NCI-H2107 treated with DMSO at 0.1 percent for 48 hours (cell line): ENCODE measurements at regions not wholly inside any gene's neighbourhood (a gene's known extent, or its start where the extent isn't known, plus 50 kb on each side); places are given as distances from the start of the nearest gene placed in this dataset.

Experiments used
- DNase-seq: peaks from one replicate; lab custom pipeline; 2025; ENCODE audit not compliant: unreplicated experiment; lab: John Stamatoyannopoulos, UW

GRCh38 chr20:24790746-24791283, 158.3 kb upstream of the CST7 start:
- DNase-seq, result no peak

GRCh38 chr20:24791953-24792352, 157.1 kb upstream of the CST7 start:
- DNase-seq, result no peak

GRCh38 chr20:24792641-24793495, 156.2 kb upstream of the CST7 start:
- DNase-seq, result no peak

GRCh38 chr20:24795436-24795835, 153.6 kb upstream of the CST7 start:
- DNase-seq, result no peak

DNA sequence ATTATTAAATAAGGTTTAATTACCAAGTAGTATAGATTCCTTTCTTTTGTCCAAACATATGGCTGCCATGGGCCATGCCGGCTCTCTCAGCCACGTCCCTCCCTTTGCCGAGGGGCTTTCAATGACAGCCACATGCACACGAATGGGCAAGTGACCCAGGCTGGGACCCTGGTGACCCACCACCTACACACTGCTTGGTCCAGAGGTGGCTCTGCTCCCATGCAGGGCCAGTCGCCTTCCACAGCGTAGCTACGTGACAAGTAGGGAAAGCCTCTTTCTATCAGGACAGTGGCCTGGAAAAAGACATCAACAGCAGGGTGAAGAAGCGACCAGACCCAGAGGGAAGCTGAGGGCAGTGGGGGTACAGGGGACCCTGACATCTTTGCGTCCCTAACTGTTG, 152.8 kb upstream of the CST7 start:
- DNase-seq, result no peak

- DNase-seq, result no peak
Observed at GRCh38 chr20:24797113-24797512, 152.0 kb upstream of the CST7 start.

DNA sequence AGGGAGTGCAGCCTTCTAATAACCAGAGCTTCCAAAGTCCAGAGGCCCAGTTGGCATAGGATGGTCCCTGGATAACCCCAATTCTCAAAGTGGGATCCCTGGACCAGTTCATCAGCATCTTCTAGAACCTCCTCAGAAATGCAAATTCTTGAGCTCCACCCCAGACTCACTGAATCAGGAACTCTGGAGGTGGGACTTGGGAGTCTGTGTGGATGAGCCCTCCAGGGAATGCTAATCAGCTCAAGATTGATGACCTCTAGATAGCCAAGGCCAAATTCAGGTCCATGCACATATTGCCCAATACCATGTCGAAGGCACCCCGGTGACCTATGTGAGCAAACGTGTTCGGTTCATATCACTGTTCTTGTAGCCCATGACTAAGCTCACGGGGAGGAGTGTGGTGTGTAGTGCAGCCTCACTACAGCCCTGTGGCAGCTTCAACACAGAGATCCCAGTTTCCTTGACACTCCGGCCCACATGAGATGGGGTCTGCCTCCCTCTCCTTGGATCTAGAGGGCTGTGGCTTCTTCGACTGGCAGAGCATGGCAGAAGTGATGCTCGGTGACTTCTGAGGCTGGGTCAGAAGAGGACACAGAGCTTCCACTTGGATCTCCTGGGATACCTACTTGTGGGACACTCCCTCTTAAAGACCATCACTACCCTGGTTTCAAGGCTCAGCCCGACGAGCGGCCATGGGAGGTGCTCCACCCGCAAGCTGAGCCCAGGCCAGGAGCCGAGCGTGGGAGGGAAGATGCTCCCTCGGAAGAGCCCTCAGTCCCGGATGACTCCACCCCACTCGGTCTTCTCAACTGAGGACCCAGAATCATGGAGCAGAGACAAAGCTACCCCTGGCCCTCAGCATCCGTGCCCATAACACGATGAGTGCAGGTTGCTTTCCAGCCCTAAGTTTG, 151.1 kb upstream of the CST7 start:
- no peak for DNase-seq

DNA sequence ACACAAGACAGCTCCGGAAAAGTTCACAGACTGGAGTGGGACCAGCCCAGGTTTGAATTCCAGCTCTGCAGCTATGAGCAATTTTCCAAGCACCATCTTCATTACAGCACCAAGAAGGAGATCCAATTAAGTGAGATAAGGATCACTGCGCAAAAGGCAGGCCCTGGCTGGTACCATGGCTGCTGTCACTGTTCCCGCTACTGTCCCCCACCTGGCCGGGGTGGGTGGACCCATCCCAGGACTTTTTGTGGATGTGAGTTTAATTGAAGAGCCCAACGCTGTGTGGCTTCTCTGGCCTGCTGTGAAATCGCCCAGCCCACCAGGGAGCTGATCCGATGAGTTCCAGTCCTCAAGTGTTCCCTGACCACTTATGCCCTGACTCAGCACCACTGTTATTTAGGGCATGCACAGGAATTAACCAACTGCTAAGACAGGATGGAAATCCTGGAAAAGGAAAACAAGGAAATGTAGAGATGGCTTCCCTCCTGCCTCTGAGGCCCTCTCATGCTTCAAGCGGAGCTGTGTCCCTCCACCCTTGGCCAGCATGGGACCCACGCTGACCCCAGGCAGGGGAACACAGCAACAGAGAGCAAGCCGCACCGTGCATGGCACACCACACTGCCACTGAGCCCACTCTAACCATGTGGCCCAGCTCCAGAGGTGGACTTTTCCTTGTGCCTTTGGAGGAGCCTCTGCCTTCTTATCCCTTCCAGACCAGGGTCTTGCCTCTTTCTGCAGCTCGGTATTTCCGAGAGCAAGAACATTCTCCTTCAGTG, 150.0 kb upstream of the CST7 start:
- DNase-seq, result no peak

GRCh38 chr20:24799971-24800580, 149.0 kb upstream of the CST7 start:
- DNase-seq, result no peak

DNA sequence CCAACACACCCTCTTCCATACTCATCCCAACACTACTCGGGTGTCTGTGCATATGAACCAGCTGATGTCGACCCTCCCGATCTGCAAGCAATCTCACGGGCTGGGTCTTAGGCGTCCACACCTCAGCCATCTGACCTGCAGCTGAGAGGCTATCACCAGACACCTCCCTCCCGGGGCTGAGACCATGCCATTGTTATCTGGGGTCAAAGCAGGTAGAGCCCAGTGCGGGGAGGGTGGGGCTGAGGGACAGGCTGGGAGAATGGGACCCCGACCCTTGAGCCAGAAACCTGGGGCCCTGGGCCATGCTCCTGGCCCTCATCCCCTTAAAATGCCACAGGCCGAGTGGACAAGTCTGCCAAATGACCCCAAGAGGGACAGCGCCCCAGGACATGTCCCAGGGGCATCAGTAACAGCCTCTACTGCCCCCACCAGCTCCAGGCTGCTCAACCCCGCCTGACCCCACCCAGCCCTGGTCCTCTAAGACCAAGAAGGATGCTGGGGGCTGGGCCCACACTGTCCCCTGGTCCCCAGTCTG, 146.7 kb upstream of the CST7 start:
- no peak for DNase-seq

DNA sequence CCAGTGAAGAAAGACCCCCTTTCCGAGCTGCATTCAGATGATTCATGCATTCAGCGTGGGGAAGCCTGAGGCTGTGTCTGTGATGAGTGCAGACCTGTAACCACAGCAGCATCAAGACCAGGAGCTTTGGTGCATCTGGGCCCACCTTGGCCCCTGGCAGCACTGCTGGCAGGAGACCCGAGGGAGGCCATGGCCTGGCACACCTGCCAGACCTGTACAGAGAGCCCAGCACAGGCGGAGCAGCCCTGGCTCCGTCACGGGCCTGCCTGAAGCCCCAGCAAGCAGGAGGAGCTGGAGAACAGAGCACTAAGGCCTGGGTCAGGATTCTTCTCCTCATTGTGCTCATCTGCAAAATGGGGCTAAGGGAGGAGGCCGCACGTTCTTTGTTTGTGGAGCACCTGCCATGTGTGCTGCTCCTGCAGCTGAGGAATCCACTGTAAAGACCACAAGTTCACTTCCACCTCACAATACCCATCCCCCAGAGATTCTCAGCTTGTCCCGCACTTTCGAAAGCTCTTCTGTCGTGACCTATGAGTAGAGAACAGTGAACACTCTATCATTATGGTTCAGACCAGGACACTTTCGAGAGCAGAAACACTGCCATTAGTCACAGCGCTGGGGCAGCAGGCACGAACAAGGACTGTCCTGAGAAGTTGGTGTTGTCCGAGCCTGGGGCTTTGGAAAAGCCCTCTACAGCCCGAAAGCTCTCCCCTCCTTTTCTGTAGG, 144.4 kb upstream of the CST7 start:
- DNase-seq, result no peak

GRCh38 chr20:24805456-24806238, 143.4 kb upstream of the CST7 start:
- DNase-seq, result no peak

DNA sequence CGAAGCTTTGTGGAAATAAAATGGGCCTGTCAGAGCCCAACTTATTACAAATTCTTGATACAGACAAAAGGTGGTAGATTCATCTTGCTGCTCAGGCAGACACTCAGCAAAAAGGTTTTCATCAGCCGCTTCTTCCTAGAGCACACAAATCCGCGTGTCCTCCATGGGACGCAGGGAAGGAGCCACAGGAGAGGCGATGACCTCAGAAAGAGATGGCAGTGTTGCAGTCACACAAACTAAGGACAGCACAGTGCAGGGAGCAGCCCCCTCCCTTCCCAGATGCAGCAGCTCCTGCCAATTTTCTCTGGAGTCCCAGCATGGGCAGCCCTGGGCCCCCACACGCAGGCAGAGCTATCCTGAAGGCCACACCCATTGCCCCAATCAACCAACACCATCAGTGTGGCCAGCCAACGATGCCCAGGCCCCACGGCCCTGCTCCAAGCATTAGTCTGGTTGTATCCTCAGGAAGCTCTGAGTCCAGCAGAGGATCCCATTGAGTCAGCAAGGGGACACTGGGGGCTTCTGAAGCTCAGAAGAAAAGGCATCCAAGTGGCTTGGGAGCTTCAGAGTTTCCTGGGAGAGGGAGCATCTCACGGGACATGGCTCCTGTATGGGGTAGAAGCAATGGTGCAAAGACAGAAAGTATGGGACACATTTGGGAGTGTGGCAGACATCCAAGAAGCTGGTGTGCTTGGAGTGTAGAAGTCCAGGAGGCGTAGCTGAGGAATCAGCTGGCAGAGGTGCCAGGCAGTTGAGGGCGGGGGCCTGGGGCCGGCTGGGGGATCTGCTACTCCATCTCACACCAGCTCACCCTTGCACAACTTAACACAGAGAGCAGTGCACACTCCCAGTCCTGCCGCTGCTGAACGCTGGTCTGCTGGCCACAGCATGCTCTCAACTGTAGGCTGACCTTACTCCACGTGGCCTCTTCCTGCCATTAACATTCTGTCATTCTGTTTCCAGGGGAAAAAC, 142.1 kb upstream of the CST7 start:
- DNase-seq, result no peak

DNA sequence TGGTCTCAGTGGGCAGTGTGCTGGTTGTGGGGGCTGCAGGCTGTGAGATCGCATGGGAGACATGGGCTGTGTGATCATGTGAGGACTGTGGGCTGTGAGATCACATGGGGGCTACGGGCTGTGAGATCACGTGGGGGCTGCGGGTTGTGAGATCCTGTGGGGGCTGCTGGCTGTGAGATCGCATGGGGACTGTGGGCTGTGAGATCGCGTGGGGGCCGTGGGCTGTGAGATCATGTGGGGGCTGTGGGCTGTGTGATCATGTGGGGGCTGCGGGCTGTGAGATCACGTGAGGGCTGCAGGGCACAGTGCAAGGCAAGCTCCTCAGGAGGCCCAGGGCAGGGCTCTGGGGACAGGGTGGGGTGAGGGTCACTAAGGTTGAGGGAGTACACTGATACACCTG, 140.5 kb upstream of the CST7 start:
- DNase-seq, result no peak

- DNase-seq, result no peak
Observed at GRCh38 chr20:24809606-24810005, 139.5 kb upstream of the CST7 start.

- no peak for DNase-seq
Observed at GRCh38 chr20:24810676-24811407, 138.2 kb upstream of the CST7 start.

DNA sequence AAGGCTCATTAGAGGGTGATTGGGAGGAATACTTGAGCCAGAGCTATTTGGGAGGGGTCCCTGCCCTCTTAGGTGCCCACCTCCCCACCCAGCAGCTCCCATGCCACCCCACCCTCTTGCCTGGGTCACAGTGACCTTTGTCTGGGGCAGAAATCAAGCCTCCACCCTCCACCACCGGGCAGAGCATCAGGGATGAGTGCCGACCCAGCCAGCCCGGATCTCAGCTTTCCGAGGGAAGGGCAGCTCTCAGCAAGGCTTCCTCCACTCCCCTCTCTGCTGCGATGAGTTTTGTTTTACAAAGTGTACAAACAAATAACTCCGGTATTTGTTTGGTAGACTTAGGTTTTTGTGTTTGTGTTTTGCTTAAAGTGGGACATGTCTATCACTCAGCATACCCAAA, 136.7 kb upstream of the CST7 start:
- DNase-seq, result no peak
